DOHH2 (cell line): ENCODE measurements at regions not wholly inside any gene's neighbourhood (a gene's known extent, or its start where the extent isn't known, plus 50 kb on each side); places are given as distances from the start of the nearest gene placed in this dataset.

Source experiments
- EZH2phosphoT487 ChIP-seq: fragments of 200-600 bp; sonication (generic); IDR thresholded peaks from 2 replicates; pipeline ENCODE4 v1.6.1; 2017; ENCODE audit warnings: borderline replicate concordance, mild to moderate bottlenecking, antibody characterized with exemption, low read length, moderate library complexity, mixed read lengths
- TF ChIP-seq, protein P1 (sequence below): fragments of 200-600 bp; sonication (generic); IDR thresholded peaks from one replicate; pipeline ENCODE4 v1.5.1; 2014; ENCODE audit warnings: antibody characterized with exemption, mild to moderate bottlenecking, low read depth, low read length; ENCODE audit not compliant: poor library complexity, severe bottlenecking

DNA sequence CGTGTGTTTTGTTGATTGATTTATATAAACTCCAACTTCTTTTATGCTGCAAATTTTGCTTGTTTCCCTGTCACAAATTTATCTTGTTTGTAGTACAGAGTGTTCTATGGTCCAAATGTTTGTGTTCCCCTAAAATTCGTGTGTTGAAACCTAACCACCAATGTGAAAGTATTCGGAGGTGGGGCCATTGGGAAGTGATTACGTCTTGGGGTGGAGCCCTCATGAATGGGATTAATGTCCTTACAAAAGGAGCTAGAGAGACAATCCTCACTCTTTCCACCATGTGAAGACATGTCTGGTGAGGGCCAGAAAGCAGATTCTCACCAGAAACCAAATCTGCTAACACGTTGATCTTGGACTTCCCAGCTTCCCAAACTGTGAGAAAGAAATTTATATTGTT is 262.0 kb downstream of the MAN2A1 start:
- TF ChIP-seq, protein P1, sequence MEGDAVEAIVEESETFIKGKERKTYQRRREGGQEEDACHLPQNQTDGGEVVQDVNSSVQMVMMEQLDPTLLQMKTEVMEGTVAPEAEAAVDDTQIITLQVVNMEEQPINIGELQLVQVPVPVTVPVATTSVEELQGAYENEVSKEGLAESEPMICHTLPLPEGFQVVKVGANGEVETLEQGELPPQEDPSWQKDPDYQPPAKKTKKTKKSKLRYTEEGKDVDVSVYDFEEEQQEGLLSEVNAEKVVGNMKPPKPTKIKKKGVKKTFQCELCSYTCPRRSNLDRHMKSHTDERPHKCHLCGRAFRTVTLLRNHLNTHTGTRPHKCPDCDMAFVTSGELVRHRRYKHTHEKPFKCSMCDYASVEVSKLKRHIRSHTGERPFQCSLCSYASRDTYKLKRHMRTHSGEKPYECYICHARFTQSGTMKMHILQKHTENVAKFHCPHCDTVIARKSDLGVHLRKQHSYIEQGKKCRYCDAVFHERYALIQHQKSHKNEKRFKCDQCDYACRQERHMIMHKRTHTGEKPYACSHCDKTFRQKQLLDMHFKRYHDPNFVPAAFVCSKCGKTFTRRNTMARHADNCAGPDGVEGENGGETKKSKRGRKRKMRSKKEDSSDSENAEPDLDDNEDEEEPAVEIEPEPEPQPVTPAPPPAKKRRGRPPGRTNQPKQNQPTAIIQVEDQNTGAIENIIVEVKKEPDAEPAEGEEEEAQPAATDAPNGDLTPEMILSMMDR = no peak
- TF ChIP-seq EZH2phosphoT487 = no peak
